CD4-positive, alpha-beta T cell treated with Interleukin-6 at 100 ng/mL for 8 hours (primary cell): ENCODE measurements at regions not wholly inside any gene's neighbourhood (a gene's known extent, or its start where the extent isn't known, plus 50 kb on each side); places are given as distances from the start of the nearest gene placed in this dataset.
"Not testable (repeated sequence)": the region's sequence is repeated elsewhere in the genome, so short reads cannot be mapped to it uniquely, and the experiment has no call there.

Experiments
- DNase-seq: peaks from one replicate; pipeline ENCODE4 v3.0.0-alpha.2; 2020; ENCODE audit warnings: mixed read lengths, low spot score

DNA sequence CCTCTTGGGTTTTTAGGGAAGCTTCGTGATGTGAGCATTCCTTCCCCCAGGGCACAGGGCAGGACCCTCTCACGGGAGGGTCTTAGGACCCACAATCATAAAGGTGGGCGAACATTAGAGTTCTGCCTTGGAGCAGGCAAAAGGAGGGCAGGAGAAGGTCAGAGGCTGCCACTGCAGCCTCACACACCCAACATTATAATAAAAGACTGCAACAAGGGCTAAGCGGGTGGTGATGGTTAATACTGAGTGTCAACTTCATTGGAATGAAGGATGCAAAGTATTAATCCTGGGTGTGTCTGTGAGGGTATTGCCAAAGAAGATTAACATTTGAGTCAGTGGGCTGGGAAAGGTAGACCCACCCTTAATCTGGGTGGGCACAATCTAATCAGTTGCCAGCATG is 206.6 kb upstream of the C2CD4B start:
- DNase-seq, result not testable (repeated sequence)

GRCh38 chr15:62377736-62378480 is 212.8 kb upstream of the C2CD4B start:
- DNase-seq, result no peak

- DNase-seq, result no peak
Measured at GRCh38 chr15:62378772-62379498, 213.8 kb upstream of the C2CD4B start.

DNA sequence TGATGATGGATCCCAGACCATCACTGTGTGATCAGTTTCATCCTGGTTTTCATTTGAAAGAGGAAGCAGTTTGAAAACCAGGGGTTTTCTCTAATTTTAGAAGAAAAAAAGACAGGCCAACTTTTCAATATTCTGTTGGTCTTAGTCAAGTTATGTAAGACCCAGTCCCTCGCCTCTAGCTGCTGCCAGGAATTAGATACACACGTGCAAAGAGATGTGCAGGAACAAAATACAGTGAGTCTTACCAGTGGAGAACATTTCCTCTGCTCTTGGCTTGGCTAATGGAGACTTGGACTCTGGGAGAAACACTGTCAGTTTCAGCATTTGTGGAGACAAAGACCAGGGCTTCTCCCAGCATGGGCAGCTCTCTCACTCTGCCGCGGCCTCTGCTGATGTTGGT is 214.9 kb upstream of the C2CD4B start:
- DNase-seq, result no peak

DNA sequence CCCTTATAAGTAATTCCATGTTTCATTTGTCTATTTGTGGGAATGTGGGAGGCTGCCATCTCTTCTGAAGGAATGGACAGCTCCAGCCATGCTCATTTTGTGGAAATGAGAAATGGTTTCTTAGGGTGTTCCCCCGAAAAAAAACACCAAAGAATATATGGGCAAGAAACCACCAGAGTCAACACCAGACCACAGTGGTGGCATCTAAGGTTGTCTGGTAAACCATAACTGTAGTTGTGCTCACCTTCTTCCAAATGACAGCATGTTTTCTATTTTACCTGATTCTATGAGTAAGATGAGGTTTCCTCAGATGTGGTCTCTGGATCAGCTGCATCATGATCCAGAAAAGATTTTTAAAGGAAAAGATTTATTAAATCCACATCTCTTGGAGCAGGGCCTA is 217.0 kb upstream of the C2CD4B start:
- no peak for DNase-seq

- peak; percentile 32 for DNase-seq
Measured at GRCh38 chr15:62389885-62390790, 225.1 kb upstream of the C2CD4B start, which contains the start of gene TLN2. TLN2 (plus strand) TSS chr15:62390550.

DNA sequence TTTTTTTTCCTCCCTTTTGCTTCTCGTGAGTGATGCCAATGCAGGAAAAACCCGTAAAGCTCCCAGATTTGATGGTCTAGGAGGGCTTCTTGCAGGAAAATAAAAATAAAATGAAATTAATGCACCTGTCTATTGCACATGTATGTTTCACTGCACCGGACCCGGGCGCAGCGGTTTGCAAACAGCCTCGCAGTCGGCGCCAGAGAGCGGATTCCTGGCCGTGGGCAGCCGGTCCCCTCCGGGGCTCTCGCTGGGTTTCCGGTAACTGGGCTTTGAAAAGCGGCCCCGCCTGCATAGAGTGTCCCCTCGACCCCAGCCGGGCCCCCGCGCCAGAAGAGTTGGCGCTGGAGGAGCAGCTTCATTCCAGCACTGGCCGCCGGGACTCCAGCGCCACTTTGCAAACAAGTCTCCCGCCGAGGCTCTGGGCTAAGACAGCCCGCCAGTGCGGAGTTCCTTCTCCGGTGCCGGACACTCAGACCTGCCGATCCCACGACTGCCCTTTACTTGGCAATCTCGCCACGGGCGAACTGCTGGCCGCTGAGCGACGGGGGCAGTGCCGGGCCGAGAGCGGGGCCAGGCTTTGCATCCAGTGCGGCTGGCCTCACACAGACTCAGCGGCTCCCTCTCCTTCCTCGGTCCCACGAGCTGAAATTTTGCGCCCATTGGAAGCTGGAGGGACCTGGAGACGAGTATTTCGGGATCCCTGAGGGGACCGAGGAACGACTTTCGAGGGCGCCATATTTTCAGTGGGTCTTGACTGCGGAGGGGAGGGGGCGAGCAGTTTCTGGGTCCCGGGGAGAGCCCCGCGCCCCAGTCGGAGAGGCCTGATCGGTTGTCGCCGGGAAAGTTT is 225.9 kb upstream of the C2CD4B start:
- no peak for DNase-seq

DNA sequence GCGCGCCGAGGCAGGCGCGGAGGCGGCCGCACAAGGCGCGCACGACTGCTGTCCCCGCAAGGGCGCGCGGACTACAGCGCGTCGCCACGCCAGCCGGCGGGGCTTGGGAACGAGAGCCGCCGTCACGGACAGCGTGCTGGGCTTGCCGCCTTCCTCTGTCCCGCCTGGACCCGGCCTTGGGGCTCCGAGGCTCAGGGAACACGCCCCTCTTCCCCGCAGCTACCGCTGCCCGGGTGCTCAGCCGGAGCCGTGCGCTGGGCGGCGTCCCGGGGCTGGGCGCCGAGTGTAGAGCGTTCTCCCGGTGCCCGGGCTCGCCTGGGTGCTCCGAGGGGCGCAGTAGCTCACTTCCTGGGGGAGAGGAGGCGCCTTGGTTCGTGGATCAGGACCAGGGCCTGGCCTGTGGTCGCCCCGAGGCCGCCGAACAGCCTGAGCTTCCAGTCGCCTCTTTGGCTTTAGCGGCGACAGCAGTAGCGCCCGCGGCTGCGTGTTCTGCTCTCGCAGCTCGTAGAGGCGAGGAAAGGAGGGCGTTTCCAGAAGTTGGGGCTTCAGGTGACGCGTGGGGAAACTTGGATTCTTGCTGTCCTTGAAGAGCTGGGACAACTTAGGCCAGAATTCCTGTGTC is 226.7 kb upstream of the C2CD4B start:
- DNase-seq, result no peak

GRCh38 chr15:62392376-62392775 is 227.3 kb upstream of the C2CD4B start:
- no peak for DNase-seq

- no peak for DNase-seq
Measured at GRCh38 chr15:62393196-62393595, 228.1 kb upstream of the C2CD4B start.

- no peak for DNase-seq
Measured at GRCh38 chr15:62394079-62394478, 229.0 kb upstream of the C2CD4B start.

- no peak for DNase-seq
Measured at GRCh38 chr15:62400778-62401177, 235.7 kb upstream of the C2CD4B start.

DNA sequence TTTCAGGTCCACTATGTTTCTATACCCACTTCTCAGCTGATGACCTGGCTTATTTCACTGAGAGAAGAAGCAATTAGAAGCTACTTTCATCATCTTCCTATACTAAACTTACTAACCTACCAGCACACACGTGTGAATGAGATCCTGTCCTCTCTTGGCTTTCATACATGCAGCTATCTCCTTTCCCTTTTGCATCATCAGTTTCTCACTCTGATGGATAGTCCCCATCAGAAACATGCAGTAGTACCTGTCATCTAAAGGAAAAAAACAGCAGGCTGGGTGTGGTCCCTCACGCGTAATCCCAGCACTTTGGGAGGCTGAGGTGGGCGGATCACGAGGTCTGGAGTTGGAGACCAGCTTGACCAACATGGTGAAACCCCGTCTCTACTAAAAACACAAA is 237.6 kb upstream of the C2CD4B start:
- DNase-seq, result no peak

- DNase-seq, result no peak
Measured at GRCh38 chr15:62403164-62403809, 238.2 kb upstream of the C2CD4B start.

- no peak for DNase-seq
Measured at GRCh38 chr15:62404194-62404985, 239.3 kb upstream of the C2CD4B start.

- DNase-seq, result no peak
Measured at GRCh38 chr15:62406305-62406891, 241.3 kb upstream of the C2CD4B start.

DNA sequence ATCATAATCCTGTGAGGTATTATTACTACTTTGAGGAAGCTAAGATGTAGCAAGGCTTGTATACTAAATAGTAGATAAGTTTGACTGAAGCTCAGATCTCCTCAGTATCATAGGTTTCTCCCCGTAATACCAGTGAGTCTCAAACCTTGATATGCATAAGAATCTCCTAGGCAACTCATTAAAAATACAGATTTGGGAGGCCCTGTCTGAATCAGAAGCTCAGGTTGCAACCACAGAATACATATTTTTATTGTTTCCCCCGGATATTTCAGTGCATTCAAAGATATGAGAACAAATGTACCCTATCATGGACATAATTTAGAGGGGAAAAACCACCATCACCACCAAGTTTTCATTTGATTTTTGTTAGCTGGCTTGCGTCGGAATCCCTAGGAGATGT is 242.1 kb upstream of the C2CD4B start:
- no peak for DNase-seq

DNA sequence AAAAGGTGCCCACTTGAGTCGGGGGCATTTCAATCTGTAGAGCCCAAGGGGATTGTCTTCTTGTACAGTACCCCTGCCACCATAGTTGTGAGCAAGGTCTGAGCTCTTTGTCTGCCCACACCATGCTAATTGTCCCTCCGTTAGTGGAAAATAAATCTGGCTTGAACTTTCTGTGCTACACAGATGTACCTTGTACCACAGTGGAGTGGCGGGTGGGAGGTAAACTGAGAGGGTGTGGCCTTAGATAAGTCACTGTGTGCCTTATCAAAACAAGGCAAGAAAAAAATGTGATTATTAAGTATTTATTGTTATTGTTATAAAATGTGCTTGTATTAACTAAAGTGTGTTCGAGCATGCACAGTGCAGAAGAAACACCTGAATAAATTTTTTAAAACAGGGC is 242.9 kb upstream of the C2CD4B start:
- DNase-seq, result no peak

- no peak for DNase-seq
Measured at GRCh38 chr15:62409466-62409865, 244.4 kb upstream of the C2CD4B start.
